NCI-H748 treated with DMSO at 0.1 percent for 48 hours (cell line): ENCODE measurements at regions not wholly inside any gene's neighbourhood (a gene's known extent, or its start where the extent isn't known, plus 50 kb on each side); places are given as distances from the start of the nearest gene placed in this dataset.

Source experiments
- DNase-seq: peaks from one replicate; lab custom pipeline; 2025; lab: John Stamatoyannopoulos, UW

DNA sequence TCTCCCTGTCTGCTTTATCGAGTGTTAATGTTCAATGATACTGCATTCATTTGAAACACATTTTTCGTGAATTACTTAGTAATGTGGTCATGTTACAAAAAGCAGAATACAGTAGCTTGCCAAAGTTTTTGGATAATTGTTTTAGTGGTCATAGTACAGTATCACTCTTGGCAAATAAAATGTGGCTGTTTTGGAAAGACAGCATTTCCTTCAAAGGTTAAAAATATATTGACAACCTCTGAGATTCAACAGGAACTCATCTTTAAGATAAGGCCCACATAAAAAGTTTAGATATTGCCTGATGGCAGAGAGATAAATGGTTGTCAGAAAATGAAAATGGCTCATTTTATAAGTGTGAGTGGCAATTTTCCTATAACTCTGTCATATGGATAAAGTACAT, 297.7 kb upstream of the MAN1A1 start:
- DNase-seq: no peak

DNA sequence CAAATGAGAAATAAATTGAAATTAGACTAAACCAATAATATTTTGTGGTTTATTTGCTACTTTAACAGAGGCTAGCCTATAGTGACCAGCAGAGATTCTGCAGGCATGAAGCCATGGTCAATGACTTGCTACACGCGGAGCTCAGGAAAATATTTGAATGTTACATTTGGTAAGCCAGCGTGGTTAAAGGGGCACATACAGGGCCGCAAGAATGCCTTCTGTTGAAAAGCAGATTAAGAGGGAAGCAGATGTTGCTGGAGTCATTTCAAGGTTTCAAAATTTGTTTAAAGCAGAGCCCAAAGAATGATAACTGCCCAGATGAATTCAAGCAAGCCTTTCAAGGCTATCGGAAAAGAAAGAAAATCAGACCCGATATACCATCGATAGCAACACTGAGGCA, 294.3 kb upstream of the MAN1A1 start:
- DNase-seq: no peak

- no peak for DNase-seq
These were observed 288.2 kb upstream of the MAN1A1 start for GRCh38 chr6:119637768-119638167.

DNA sequence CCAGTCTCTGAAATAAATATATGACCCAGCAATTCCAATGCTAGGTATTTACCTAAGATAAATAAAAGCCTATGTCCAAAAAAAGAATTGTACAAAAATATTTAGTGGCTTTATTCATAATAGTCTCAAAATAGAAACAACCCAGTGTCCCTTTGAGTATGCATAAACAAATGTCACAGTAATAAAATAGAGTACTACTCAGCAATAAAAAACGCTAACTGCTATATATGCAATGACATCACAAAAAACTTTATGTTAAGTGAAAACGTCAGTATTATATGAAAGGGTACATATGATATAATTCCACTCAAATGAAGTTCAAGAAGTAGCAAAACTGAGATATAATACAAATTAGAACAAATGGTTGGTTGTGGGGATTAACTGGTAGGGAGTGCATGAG, 286.5 kb upstream of the MAN1A1 start:
- DNase-seq: no peak

DNA sequence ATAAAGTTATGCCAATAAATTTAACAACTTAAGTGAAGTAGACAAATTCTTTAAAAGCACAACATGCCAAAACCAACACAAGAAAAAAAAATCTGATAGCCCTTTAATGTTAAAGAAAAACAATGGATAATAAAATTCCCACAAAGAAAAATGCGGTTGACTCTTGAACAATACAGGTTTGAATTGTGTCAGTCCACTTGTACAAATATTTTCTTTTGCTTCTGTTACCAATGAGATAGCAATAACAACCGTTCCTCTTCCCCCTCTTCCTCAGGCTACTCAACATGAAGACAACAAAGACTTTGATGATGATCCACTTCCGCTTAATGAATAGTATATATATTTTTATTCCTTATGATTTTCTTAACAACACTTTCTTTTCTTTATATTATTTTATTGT, 283.9 kb upstream of the MAN1A1 start:
- DNase-seq: peak; percentile 32

DNA sequence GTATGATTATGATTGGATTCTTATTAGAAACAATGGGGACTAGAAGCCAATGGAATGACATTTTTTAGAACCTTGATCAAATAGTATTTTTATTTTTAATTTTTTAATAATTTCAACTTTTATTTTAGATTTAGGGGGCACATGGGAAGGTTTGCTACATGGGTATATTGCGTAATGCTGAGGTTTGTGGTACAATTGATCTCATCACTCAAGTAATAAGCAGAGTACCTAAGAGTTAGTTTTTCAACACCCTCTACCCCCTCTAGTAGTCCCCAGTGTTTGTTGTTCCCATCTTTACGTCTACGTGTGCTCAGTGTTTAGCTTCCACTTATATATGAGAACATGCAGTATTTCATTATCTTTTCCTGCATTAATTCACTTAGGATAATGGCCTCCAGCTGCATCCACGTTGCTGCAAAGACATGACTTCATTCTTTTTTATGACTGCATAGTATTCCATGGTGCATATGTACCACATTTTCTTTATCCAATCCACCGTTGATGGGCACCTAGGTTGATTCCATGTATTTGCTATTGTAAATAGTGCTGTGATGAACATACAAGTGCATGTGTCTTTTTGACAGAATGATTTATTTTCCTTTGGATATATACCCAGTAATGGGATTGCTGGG, 281.1 kb upstream of the MAN1A1 start:
- DNase-seq: no peak

- no peak for DNase-seq
These were observed 279.4 kb upstream of the MAN1A1 start for GRCh38 chr6:119628691-119629594.

DNA sequence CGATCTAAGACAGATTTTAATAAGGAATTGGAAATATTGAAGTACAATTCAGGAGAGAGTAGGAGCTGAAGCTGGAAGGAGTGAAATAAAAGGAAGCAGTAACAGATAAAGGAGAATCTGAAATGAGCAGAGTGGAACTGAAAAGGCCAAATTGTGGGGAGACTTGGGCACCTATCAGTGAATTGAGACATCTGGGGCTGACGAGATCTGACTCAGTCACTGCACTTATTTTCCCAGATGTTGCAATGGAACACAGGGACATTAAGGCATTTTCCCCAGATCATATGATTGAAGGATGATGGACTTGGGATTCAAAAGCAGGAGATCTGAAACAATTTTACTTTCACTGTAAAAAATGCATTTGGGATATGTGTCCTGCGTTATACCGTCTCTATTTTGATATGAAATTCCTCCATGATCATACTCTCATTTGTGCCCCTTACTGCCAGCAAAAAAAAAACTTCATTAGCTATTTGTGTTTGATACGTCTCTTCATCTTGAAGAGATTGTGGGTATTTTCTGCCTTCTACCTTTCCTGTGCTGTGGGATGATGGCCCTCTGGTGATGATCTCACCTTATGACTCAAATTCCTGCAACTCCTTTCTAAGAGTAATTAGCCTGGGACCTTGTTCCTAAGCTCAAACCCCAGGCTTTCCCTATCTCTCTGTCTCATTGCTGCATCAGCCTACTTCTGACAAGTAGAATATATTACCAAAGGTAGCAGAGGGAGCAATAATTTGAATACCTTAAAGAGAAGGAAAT, 278.5 kb upstream of the MAN1A1 start:
- DNase-seq: no peak

- DNase-seq: no peak
These were observed 277.5 kb upstream of the MAN1A1 start for GRCh38 chr6:119626884-119627619.

GRCh38 chr6:119620846-119621555, 271.4 kb upstream of the MAN1A1 start:
- no peak for DNase-seq

GRCh38 chr6:119614138-119614537, 264.6 kb upstream of the MAN1A1 start:
- no peak for DNase-seq

DNA sequence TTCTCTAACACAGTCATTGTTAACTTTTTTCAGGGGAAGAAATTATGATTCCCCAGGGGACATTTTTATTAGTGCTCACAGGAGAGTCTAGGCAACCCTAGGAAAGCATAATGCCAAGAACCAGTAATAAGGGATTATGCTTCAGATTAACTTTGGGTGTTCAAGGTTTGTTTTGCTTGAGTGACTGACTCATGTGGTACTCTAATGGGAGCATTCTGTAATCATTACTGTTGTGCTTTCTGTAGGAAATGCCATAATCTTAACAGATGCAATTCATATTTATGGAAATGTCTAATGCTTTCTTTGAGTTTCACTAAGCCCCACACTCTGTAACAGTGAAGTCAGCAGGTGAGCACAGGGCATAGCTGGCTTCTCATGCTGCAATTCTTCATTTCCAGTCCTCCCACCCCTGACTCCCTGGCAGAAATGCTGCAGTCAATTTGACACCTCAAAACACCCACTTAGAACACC, 263.4 kb upstream of the MAN1A1 start:
- DNase-seq: no peak

DNA sequence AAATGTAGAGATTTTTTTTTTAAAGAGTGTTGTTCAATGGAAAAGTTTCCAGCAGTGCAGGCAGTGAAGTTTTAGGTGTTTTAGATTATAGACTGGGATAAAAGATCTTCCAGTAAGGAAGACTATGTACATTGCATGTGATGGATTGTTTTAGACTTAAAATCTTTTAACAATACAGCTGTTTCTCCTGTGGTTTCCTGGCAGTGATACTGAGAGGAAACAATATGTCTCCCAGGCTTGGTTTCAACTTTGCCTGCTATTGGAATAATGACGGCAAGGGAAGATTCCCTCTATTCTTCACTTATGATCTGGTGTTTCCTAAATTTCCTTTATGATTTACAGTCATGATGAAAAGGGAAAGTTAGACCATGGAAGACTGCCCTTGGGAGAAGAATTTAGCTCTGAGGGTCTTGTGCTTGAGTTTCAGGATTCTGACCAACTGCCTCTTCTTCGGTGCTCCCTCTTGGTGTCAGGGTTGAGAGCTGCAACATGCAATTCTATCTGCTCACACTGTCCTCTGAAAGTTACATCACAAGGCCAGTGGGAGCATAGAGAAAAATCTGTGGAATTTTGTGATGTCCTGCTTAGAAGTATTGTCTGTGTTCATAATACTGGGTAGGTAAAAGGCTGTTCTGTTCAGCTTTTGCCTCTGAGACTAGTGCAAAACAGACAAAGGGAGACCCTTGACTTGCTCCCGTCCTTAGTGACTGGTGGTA, 262.8 kb upstream of the MAN1A1 start:
- no peak for DNase-seq

GRCh38 chr6:119610754-119611153, 261.2 kb upstream of the MAN1A1 start:
- DNase-seq: no peak

DNA sequence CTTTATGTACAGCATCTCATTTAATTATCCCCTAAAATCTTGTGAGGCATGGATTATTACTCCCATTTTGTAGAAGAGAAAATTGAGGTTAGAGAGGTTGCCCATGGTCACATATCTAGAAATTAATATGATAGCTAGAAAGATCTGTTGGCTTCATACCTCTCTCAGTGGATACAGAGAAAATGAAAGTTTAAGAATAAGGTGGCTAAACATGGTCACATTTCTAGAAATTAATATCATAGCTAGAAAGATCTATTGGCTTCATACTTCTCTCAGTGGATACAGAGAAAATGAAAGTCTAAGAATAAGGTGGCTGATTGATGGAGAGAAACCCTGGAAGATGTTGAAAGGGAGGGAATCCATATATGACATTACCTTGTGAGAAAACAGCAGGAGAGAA, 260.7 kb upstream of the MAN1A1 start:
- DNase-seq: no peak

GRCh38 chr6:119609865-119610264, 260.3 kb upstream of the MAN1A1 start:
- DNase-seq: no peak

DNA sequence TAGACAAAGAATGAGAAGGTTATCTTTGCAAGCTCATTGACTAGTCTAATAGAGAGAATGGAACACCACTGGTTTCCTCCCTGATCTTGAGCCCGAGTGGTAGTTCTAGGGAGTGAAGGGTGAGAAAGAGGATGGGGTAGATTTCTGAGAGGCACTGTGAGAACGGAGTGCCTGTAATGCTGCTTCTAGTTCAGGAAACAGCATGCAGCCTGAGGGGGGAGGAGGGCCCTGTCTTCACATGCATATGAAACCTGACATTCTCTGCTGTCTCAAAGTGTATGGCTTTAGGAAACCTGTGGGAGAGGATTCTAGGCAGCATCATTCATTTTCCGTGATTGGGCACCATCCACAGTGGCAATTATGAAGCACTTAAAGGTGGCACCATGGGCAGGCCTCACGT, 259.4 kb upstream of the MAN1A1 start:
- no peak for DNase-seq

- no peak for DNase-seq
These were observed 254.6 kb upstream of the MAN1A1 start for GRCh38 chr6:119604124-119604523.

DNA sequence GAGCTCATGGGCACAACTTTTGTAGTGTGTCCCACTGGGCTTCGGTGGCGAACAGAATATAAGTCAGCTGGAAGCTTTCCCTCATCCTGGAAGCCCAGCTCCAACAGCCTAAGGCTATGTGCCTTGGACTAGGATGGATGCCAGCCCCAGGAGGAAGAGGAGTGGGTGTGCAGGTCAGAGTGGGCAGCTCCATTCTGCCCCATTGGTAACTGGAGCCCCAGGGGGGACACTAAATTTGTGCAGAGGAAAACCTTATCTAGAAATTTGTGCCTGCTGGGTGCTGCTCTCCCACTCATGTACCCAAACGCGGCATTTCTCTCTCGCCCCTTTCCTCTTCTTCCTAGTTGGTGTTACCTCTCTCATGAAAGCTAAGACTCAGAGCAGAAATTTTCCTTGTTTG, 253.9 kb upstream of the MAN1A1 start:
- DNase-seq: no peak
